CD4-positive, alpha-beta T cell treated with Interleukin-1 beta for 1 hour (primary cell): ENCODE measurements at regions not wholly inside any gene's neighbourhood (a gene's known extent, or its start where the extent isn't known, plus 50 kb on each side); places are given as distances from the start of the nearest gene placed in this dataset.
A peak's percentile ranks its signal among the peaks of the same experiment; 100 is the strongest.
"Not testable (repeated sequence)": the region's sequence is repeated elsewhere in the genome, so short reads cannot be mapped to it uniquely, and the experiment has no call there.

Source experiments
- DNase-seq, 2 donors: peaks; one replicate each; pipeline ENCODE4 v3.0.0-alpha.2; 2020 to 2022

GRCh38 chrX:13518126-13518525, 51.3 kb upstream of the EGFL6 start:
- DNase-seq: no peak

- DNase-seq: no peak
Measured at GRCh38 chrX:13515211-13515930, 54.0 kb upstream of the EGFL6 start.

GRCh38 chrX:13511944-13512330, 57.5 kb upstream of the EGFL6 start:
- DNase-seq: no peak

- DNase-seq: no peak
Measured at GRCh38 chrX:13511241-13511943, 58.0 kb upstream of the EGFL6 start.

- DNase-seq: no peak
Measured at GRCh38 chrX:13507893-13508292, 61.5 kb upstream of the EGFL6 start.

- peak; percentile 28 to 49 for DNase-seq
Measured at GRCh38 chrX:13506574-13506973, 62.8 kb upstream of the EGFL6 start.

GRCh38 chrX:13502590-13502989, 66.8 kb upstream of the EGFL6 start:
- DNase-seq: no peak

GRCh38 chrX:13499736-13500135, 69.7 kb upstream of the EGFL6 start:
- no peak for DNase-seq

- DNase-seq: no peak
Measured at GRCh38 chrX:13498238-13498637, 71.2 kb upstream of the EGFL6 start.

GRCh38 chrX:13495232-13495631, 74.2 kb upstream of the EGFL6 start:
- no peak for DNase-seq

GRCh38 chrX:13494562-13494961, 74.8 kb upstream of the EGFL6 start:
- no peak for DNase-seq

- no peak for DNase-seq
Measured at GRCh38 chrX:13493659-13494058, 75.7 kb upstream of the EGFL6 start.

- DNase-seq: no peak
Measured at GRCh38 chrX:13492286-13492685, 77.1 kb upstream of the EGFL6 start.

GRCh38 chrX:13491061-13491460, 78.3 kb upstream of the EGFL6 start:
- no peak for DNase-seq

- DNase-seq: no peak
Measured at GRCh38 chrX:13489454-13489853, 79.9 kb upstream of the EGFL6 start.

- peak; percentile 37 to 68 for DNase-seq
Measured at GRCh38 chrX:13487731-13488505, 81.5 kb upstream of the EGFL6 start.

GRCh38 chrX:13485167-13485566, 84.2 kb upstream of the EGFL6 start:
- DNase-seq: no peak

GRCh38 chrX:13483773-13484172, 85.6 kb upstream of the EGFL6 start:
- peak; percentile 14 to 21 for DNase-seq

GRCh38 chrX:13482746-13483541, 86.5 kb upstream of the EGFL6 start:
- DNase-seq: no peak

GRCh38 chrX:13480780-13481179, 88.6 kb upstream of the EGFL6 start:
- not testable (repeated sequence) for DNase-seq

- no peak for DNase-seq
Measured at GRCh38 chrX:13479452-13479813, 90.0 kb upstream of the EGFL6 start.

- no peak for DNase-seq
Measured at GRCh38 chrX:13478740-13479451, 90.5 kb upstream of the EGFL6 start.
